H9 (cell line): ENCODE measurements at regions not wholly inside any gene's neighbourhood (a gene's known extent, or its start where the extent isn't known, plus 50 kb on each side); places are given as distances from the start of the nearest gene placed in this dataset.

Experiments used
- DNase-seq: peaks from one replicate; pipeline ENCODE4 v3.0.0-alpha.2; 2017
- H2AFZ ChIP-seq: one replicate; pipeline ENCODE4 v1.6.1; 2013; ENCODE audit warnings: mild to moderate bottlenecking, low read length, control low read depth, moderate library complexity
- H2AK5ac ChIP-seq: 2 replicates; pipeline ENCODE4 v1.6.1; 2013; ENCODE audit warnings: low read length, control low read depth, mixed read lengths; ENCODE audit not compliant: insufficient read length
- H2BK120ac ChIP-seq: one replicate; pipeline ENCODE4 v1.6.1; 2013; ENCODE audit warnings: low read depth, mild to moderate bottlenecking, low read length, control low read depth, inconsistent platforms; ENCODE audit not compliant: poor library complexity, severe bottlenecking
- H2BK12ac ChIP-seq: 2 replicates; pipeline ENCODE4 v1.6.1; 2013; ENCODE audit warnings: low read length, control low read depth, mixed read lengths, low read depth; ENCODE audit not compliant: insufficient read length
- H2BK15ac ChIP-seq: 2 replicates; pipeline ENCODE4 v1.6.1; 2013; ENCODE audit warnings: low read depth, low read length, control low read depth
- H2BK20ac ChIP-seq: one replicate; pipeline ENCODE4 v1.6.1; 2013; ENCODE audit warnings: low read depth, mild to moderate bottlenecking, low read length, control low read depth, inconsistent platforms; ENCODE audit not compliant: poor library complexity, severe bottlenecking
- H2BK5ac ChIP-seq: 2 replicates; pipeline ENCODE4 v1.6.1; 2013; ENCODE audit warnings: low read length, control low read depth, mixed read lengths; ENCODE audit not compliant: insufficient read length
- H3K14ac ChIP-seq: 2 replicates; pipeline ENCODE4 v1.6.1; 2013; ENCODE audit warnings: low read length, control low read depth; ENCODE audit not compliant: insufficient read depth
- H3K18ac ChIP-seq: 2 replicates; pipeline ENCODE4 v1.6.1; 2013; ENCODE audit warnings: low read depth, mild to moderate bottlenecking, mixed read lengths, low read length, control low read depth; ENCODE audit not compliant: insufficient read length
- H3K23ac ChIP-seq: 2 replicates; pipeline ENCODE4 v1.6.1; 2013; ENCODE audit warnings: low read length, control low read depth, mixed read lengths, low read depth; ENCODE audit not compliant: insufficient read length
- H3K23me2 ChIP-seq: 2 replicates; pipeline ENCODE4 v1.6.1; 2013; ENCODE audit warnings: low read depth, mild to moderate bottlenecking, mixed read lengths, low read length, control low read depth; ENCODE audit not compliant: insufficient read length, poor library complexity, severe bottlenecking
- H3K27ac ChIP-seq: 2 replicates; pipeline ENCODE4 v1.5.1; 2013; ENCODE audit warnings: low read length, control low read depth, mixed read lengths, low read depth; ENCODE audit not compliant: insufficient read length
- H3K27me3 ChIP-seq: 2 replicates; pipeline ENCODE4 v1.6.1; 2013; ENCODE audit warnings: low read length, control low read depth, inconsistent platforms; ENCODE audit not compliant: insufficient read depth
- H3K4ac ChIP-seq: 2 replicates; pipeline ENCODE4 v1.6.1; 2013; ENCODE audit warnings: low read depth, mild to moderate bottlenecking, control low read depth, inconsistent platforms, low read length, moderate library complexity
- H3K4me1 ChIP-seq: 2 replicates; pipeline ENCODE4 v1.6.1; 2013; ENCODE audit warnings: low read length, control low read depth, inconsistent platforms; ENCODE audit not compliant: insufficient read depth
- H3K4me2 ChIP-seq: 2 replicates; pipeline ENCODE4 v1.6.1; 2013; ENCODE audit warnings: low read length, control low read depth, mixed read lengths; ENCODE audit not compliant: insufficient read length, insufficient read depth
- H3K56ac ChIP-seq: 2 replicates; pipeline ENCODE4 v1.6.1; 2013; ENCODE audit warnings: low read depth, mild to moderate bottlenecking, mixed read lengths, low read length, control low read depth; ENCODE audit not compliant: insufficient read length
- H3K79me1 ChIP-seq: 2 replicates; pipeline ENCODE4 v1.6.1; 2013; ENCODE audit warnings: low read depth, mild to moderate bottlenecking, moderate library complexity, low read length, control low read depth, inconsistent platforms; ENCODE audit not compliant: insufficient read depth, poor library complexity, severe bottlenecking
- H3K79me2 ChIP-seq: 2 replicates; pipeline ENCODE4 v1.6.1; 2013; ENCODE audit warnings: low read length, control low read depth, inconsistent platforms; ENCODE audit not compliant: insufficient read depth
- H3K9ac ChIP-seq: 2 replicates; pipeline ENCODE4 v1.6.1; 2013; ENCODE audit warnings: low read length, control low read depth, mixed read lengths; ENCODE audit not compliant: insufficient read length; ENCODE audit errors: extremely low read depth
- H3K9me3 ChIP-seq: one replicate; pipeline ENCODE4 v1.6.1; 2013; ENCODE audit warnings: low read depth, low read length, inconsistent platforms; ENCODE audit not compliant: control insufficient read depth
- H3T11ph ChIP-seq: one replicate; pipeline ENCODE4 v1.6.1; 2013; ENCODE audit warnings: mild to moderate bottlenecking, low read length, control low read depth, inconsistent platforms
- H4K20me1 ChIP-seq: one replicate; pipeline ENCODE4 v1.6.1; 2013; ENCODE audit not compliant: control insufficient read depth, insufficient read length, insufficient read depth
- H4K5ac ChIP-seq: 2 replicates; pipeline ENCODE4 v1.6.1; 2013; ENCODE audit warnings: low read depth, mild to moderate bottlenecking, mixed read lengths, low read length, control low read depth; ENCODE audit not compliant: insufficient read length
- H4K8ac ChIP-seq: replicated peaks from 2 replicates; pipeline ENCODE4 v1.6.1; 2013; ENCODE audit warnings: low read length, control low read depth, mixed read lengths, low read depth; ENCODE audit not compliant: insufficient read length
- H4K91ac ChIP-seq: 2 replicates; pipeline ENCODE4 v1.6.1; 2013; ENCODE audit warnings: low read depth, mild to moderate bottlenecking, moderate library complexity, mixed read lengths, low read length, control low read depth; ENCODE audit not compliant: insufficient read length
- H3K27ac Mint-ChIP-seq, 3 experiments: 2 replicates in 2 of 3; 3 replicates in 1 of 3; pipeline ENCODE4 v1.8.0; 2020 to 2021; ENCODE audit warnings: mixed read lengths in 3 of 3, mild to moderate bottlenecking in 1 of 3, moderate library complexity in 1 of 3
- H3K27me3 Mint-ChIP-seq: 2 replicates; pipeline ENCODE4 v1.8.0; 2021; ENCODE audit warnings: low read depth, mild to moderate bottlenecking, moderate library complexity, mixed read lengths
- H3K36me3 Mint-ChIP-seq, 3 experiments: 2 replicates in 2 of 3; 3 replicates in 1 of 3; pipeline ENCODE4 v1.8.0; 2020 to 2021; ENCODE audit warnings: low read depth in 3 of 3, mixed read lengths in 3 of 3; ENCODE audit not compliant: insufficient read depth in 1 of 3
- H3K4me1 Mint-ChIP-seq, 2 experiments: 2 replicates each; pipeline ENCODE4 v1.8.0; 2020; ENCODE audit warnings: mixed read lengths in 2 of 2
- H3K4me3 Mint-ChIP-seq, 2 experiments: 2 replicates in 1 of 2; 3 replicates in 1 of 2; pipeline ENCODE4 v1.8.0; 2020 to 2021; ENCODE audit warnings: mild to moderate bottlenecking in 2 of 2, mixed read lengths in 2 of 2, moderate library complexity in 1 of 2
- H3K9me3 Mint-ChIP-seq, 2 experiments: 2 replicates in 1 of 2; 3 replicates in 1 of 2; pipeline ENCODE4 v1.8.0; 2020; ENCODE audit warnings: mild to moderate bottlenecking in 2 of 2, mixed read lengths in 2 of 2, moderate library complexity in 1 of 2
- CTCF ChIP-seq: fragments of 200-600 bp; sonication (generic); conservative IDR thresholded peaks from 3 replicates; pipeline ENCODE4 v1.8.0; 2021; ENCODE audit warnings: antibody characterized with exemption, mild to moderate bottlenecking
- WGBS: extraction: QIAGEN DNeasy Blood & Tissue Kit; methylation state at CpG from one replicate; pipeline ENCODE4 v1.1.7; 2013; ENCODE audit warnings: missing lambda C conversion rate, low lambda C conversion rate, mixed read lengths; ENCODE audit not compliant: insufficient read length; ENCODE audit errors: extremely low coverage; 5-methylcytosine and 5-hydroxymethylcytosine counted together

- Histone ChIP-seq H3K9ac (no peak overlapping the region), H3K79me2 (no peaks in the 10 kb centered on the region), H2BK12ac (no peak overlapping the region), H3K56ac (no peak overlapping the region), H2BK5ac (no peak overlapping the region), H2AFZ (no peak overlapping the region), H3K9me3 (no peaks in the 10 kb centered on the region), H3K23ac (no peak overlapping the region), H3K27me3 (no peaks in the 10 kb centered on the region), H3K4ac (no peak overlapping the region), H4K8ac (no peak overlapping the region), H2BK20ac (no peak overlapping the region), H3K4me1 (no peaks in the 10 kb centered on the region), H3K23me2 (no peaks in the 10 kb centered on the region), H4K91ac (no peak overlapping the region), H4K20me1 (no peaks in the 10 kb centered on the region), H2BK15ac (no peak overlapping the region), H4K5ac (no peak overlapping the region), H2AK5ac (no peak overlapping the region), H3K18ac (no peak overlapping the region), H3K4me2 (no peak overlapping the region), H3K79me1 (no peaks in the 10 kb centered on the region), H3K27ac (no peak overlapping the region), H3T11ph (no peak overlapping the region), H2BK120ac (no peak overlapping the region), H3K14ac (no peak overlapping the region)
- no CpG with 5 or more reads among the region's 11 CpGs for WGBS
- Mint-ChIP-seq H3K27ac (no peak overlapping the region), H3K27me3 (no peaks in the 10 kb centered on the region), H3K36me3 (no peaks in the 10 kb centered on the region; a peak in 1 of 7 replicates), H3K4me3 (no peak overlapping the region), H3K9me3 (no peaks in the 10 kb centered on the region), H3K4me1 (peaks cover 3 to 4% of the 10 kb centered on the region in 2 experiments; a peak in 1 of 4 replicates)
- no peak for DNase-seq
- TF ChIP-seq CTCF = no peak
Measured at GRCh38 chr10:10956681-10957542, 60.8 kb upstream of the CELF2 start.
